Keratinocyte (primary cell): ENCODE measurements at regions not wholly inside any gene's neighbourhood (a gene's known extent, or its start where the extent isn't known, plus 50 kb on each side); places are given as distances from the start of the nearest gene placed in this dataset.

Experiments
- DNase-seq: peaks from one replicate; pipeline ENCODE4 v3.0.0-alpha.2; 2011; ENCODE audit warnings: low read depth, missing footprints, low spot score
- FAIRE-seq: peaks from 2 replicates; lab custom pipeline; 2011; peaks lifted over from hg19 to GRCh38; lab: Jason Lieb, UNC
- H2AFZ ChIP-seq: 2 replicates; pipeline ENCODE4 v1.6.0; 2012; ENCODE audit warnings: low read length, control low read depth, inconsistent platforms; ENCODE audit not compliant: control insufficient read depth
- H3K27ac ChIP-seq: 2 replicates; pipeline ENCODE4 v1.5.1; 2011; ENCODE audit warnings: low read length; ENCODE audit not compliant: control insufficient read depth, insufficient read depth
- H3K27me3 ChIP-seq: 3 replicates; pipeline ENCODE4 v1.6.0; 2011; ENCODE audit warnings: low read length; ENCODE audit not compliant: control insufficient read depth, insufficient read depth; ENCODE audit errors: extremely low read depth
- H3K36me3 ChIP-seq, 2 experiments: 2 replicates in 1 of 2; 3 replicates in 1 of 2; pipeline ENCODE4 v1.5.1; 2011; ENCODE audit warnings: low read length in 2 of 2, mild to moderate bottlenecking in 1 of 2; ENCODE audit not compliant: control insufficient read depth in 2 of 2, insufficient read depth in 2 of 2; ENCODE audit errors: extremely low read depth in 1 of 2
- H3K4me1 ChIP-seq: 3 replicates; pipeline ENCODE4 v1.5.1; 2011; ENCODE audit warnings: low read length; ENCODE audit not compliant: control insufficient read depth, insufficient read depth; ENCODE audit errors: extremely low read depth
- H3K4me2 ChIP-seq: 3 replicates; pipeline ENCODE4 v1.6.0; 2011; ENCODE audit warnings: low read depth, low read length; ENCODE audit not compliant: control insufficient read depth, insufficient read depth; ENCODE audit errors: extremely low read depth
- H3K4me3 ChIP-seq, 3 experiments: fragments of 200-600 bp in 1 of 3; sonication (generic) in 1 of 3; 2 replicates in 2 of 3; 3 replicates in 1 of 3; pipeline ENCODE4 v1.5.1; 2011 to 2016; ENCODE audit warnings: low read length in 3 of 3, mild to moderate bottlenecking in 3 of 3, control low read depth in 2 of 3, inconsistent platforms in 1 of 3, low read depth in 1 of 3, mixed read lengths in 1 of 3, mixed run types in 1 of 3, moderate library complexity in 1 of 3; ENCODE audit not compliant: control insufficient read depth in 2 of 3, insufficient read depth in 2 of 3; ENCODE audit errors: extremely low read depth in 1 of 3
- H3K79me2 ChIP-seq: 2 replicates; pipeline ENCODE4 v1.6.0; 2012; ENCODE audit warnings: low read length; ENCODE audit not compliant: control insufficient read depth, insufficient read depth
- H3K9ac ChIP-seq: 3 replicates; pipeline ENCODE4 v1.6.0; 2011; ENCODE audit warnings: low read length; ENCODE audit not compliant: control insufficient read depth, insufficient read depth; ENCODE audit errors: extremely low read depth
- H3K9me1 ChIP-seq: 3 replicates; pipeline ENCODE4 v1.6.0; 2011; ENCODE audit warnings: low read length; ENCODE audit not compliant: control insufficient read depth, insufficient read depth; ENCODE audit errors: extremely low read depth
- H3K9me3 ChIP-seq: 2 replicates; pipeline ENCODE4 v1.5.1; 2012; ENCODE audit warnings: low read depth, low read length; ENCODE audit not compliant: control insufficient read depth
- H4K20me1 ChIP-seq: 3 replicates; pipeline ENCODE4 v1.6.0; 2011; ENCODE audit warnings: low read length; ENCODE audit not compliant: control insufficient read depth, insufficient read depth; ENCODE audit errors: extremely low read depth
- EZH2 ChIP-seq: IDR thresholded peaks from one replicate; pipeline ENCODE4 v1.6.1; 2012; ENCODE audit warnings: inconsistent platforms, mild to moderate bottlenecking, low read length, moderate library complexity
- dilution Hi-C: fragments of 300-500 bp; cut with MboI; formaldehyde crosslinking; loops from one replicate; pipeline ENCODE4 v1.7.0; 2020; ENCODE audit warnings: low sequenced_read_pairs; ENCODE audit not compliant: extremely low pct_ligation_motif_present
- TF ChIP-seq, protein P1 (sequence below), 3 experiments: IDR thresholded peaks in 1 of 3; conservative IDR thresholded peaks in 1 of 3; optimal IDR thresholded peaks in 1 of 3; 2 replicates in 2 of 3; 3 replicates in 1 of 3; pipeline versions ENCODE3 to v1.5.1; 2011; ENCODE audit warnings: low read length in 3 of 3, mild to moderate bottlenecking in 3 of 3, moderate library complexity in 2 of 3, control low read depth in 1 of 3, inconsistent platforms in 1 of 3; ENCODE audit not compliant: insufficient read depth in 2 of 3; ENCODE audit errors: extremely low read depth in 1 of 3

DNA sequence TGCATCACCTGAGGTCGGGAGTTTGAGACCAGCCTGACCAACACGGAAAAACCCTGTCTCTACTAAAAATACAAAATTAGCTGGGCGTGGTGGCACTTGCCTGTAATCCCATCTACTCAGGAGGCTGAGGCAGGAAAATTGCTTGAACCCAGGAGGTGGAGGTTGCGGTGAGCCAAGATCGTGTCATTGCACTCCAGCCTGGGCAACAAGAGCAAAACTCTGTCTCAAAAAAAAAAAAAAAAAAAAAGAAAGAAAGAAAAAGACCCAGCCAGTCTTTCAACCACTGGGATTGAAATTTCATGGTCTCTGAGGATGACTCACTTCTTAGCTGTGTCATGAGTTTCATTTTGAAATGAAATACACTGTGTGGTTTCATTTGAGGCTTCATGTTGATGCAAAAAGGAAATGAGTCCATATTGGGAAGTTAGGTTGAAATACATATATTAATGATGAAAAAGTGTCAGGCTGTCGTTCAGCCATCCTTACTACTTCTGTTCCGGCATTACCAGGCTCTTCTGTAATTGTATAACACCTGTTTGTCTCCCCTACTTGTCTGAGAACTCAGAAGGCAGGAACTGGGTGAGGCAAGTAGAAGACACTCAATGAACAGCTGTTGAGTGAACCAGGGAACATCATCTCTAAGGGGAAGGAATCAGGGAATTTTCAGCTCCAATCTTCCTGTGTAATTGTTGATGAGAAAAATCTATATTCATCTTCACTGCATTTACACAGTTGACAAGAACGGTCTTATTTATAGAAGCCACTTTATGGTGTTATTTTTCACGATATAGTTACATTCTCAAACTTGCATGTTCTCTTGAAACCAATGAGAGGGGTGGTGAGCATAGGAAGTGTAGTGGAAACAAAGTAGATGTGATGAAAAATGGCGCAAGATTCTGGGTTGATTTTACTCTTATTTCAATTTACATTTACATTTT is 87.4 kb downstream of the NFKBIZ start:
- Histone ChIP-seq H3K9me1 (no peaks in the 10 kb centered on the region), H2AFZ (peak overlapping the region; percentile 92), H3K27me3 (no peaks in the 10 kb centered on the region), H3K4me3 (no peak overlapping the region), H3K79me2 (no peaks in the 10 kb centered on the region), H3K36me3 (no peaks in the 10 kb centered on the region), H3K9ac (no peak overlapping the region), H3K4me1 (peaks cover 27% of the 10 kb centered on the region), H3K27ac (peak overlapping the region; percentile 96), H3K4me2 (peak overlapping the region; percentile 31), H3K9me3 (no peaks in the 10 kb centered on the region), H4K20me1 (no peaks in the 10 kb centered on the region)
- TF ChIP-seq EZH2: no peak
- TF ChIP-seq, protein P1, sequence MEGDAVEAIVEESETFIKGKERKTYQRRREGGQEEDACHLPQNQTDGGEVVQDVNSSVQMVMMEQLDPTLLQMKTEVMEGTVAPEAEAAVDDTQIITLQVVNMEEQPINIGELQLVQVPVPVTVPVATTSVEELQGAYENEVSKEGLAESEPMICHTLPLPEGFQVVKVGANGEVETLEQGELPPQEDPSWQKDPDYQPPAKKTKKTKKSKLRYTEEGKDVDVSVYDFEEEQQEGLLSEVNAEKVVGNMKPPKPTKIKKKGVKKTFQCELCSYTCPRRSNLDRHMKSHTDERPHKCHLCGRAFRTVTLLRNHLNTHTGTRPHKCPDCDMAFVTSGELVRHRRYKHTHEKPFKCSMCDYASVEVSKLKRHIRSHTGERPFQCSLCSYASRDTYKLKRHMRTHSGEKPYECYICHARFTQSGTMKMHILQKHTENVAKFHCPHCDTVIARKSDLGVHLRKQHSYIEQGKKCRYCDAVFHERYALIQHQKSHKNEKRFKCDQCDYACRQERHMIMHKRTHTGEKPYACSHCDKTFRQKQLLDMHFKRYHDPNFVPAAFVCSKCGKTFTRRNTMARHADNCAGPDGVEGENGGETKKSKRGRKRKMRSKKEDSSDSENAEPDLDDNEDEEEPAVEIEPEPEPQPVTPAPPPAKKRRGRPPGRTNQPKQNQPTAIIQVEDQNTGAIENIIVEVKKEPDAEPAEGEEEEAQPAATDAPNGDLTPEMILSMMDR (optimal IDR thresholded peaks at IDR 0.05 in 1 of 3, IDR thresholded peaks at IDR 0.05 in 1 of 3, conservative IDR thresholded peaks at IDR 0.05 in 1 of 3; ENCODE audit: extremely low read depth in 1 of 3, insufficient read depth in 2 of 3, low read length in 3 of 3): no peak
- FAIRE-seq: peak; percentile 65
- dilution Hi-C loops: no loop called here
- DNase-seq: no peak

DNA sequence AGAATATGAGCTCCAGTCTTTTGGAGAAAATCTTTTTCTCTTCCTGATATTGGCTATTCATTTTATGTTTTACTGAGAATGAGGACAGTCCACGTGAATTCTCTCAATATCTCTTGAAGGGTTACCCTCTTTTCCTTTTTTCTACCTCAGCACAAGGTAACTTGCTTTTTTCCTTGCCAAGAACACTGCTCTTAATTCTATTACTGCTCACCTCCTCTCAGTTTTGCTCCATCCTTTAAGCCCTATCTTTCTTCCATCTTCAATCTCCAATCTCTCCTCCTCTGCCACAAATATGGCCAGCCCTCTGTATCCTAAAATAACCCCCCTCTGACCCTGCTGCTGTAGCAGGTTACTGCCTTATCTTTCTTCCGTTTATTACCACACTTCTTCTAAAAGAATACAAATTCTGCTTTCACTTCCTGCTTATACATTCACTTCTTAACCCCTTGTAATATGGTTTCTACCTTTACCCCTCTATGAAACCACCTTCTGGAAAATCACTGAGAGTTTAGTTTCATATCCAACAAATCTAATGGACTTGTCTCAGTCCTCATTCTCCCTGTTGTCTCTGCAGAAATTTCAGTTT is 89.0 kb downstream of the NFKBIZ start:
- no peaks in the 10 kb centered on the region for H4K20me1 ChIP-seq
- H3K9me3 ChIP-seq: no peaks in the 10 kb centered on the region
- no peak for TF ChIP-seq EZH2
- TF ChIP-seq, protein P1 (optimal IDR thresholded peaks at IDR 0.05 in 1 of 3, IDR thresholded peaks at IDR 0.05 in 1 of 3, conservative IDR thresholded peaks at IDR 0.05 in 1 of 3; ENCODE audit: extremely low read depth in 1 of 3, insufficient read depth in 2 of 3, low read length in 3 of 3): no peak
- H3K9ac ChIP-seq: no peak overlapping the region
- H3K4me1 ChIP-seq: peaks cover 31% of the 10 kb centered on the region
- dilution Hi-C loops: no loop called here
- no peak overlapping the region for H3K4me2 ChIP-seq
- peak overlapping the region; percentile 64 for H2AFZ ChIP-seq
- H3K27ac ChIP-seq: no peak overlapping the region
- H3K79me2 ChIP-seq: no peaks in the 10 kb centered on the region
- H3K4me3 ChIP-seq: no peak overlapping the region
- H3K27me3 ChIP-seq: no peaks in the 10 kb centered on the region
- no peaks in the 10 kb centered on the region for H3K9me1 ChIP-seq
- peak; percentile 13 for FAIRE-seq
- no peaks in the 10 kb centered on the region for H3K36me3 ChIP-seq
- DNase-seq: no peak
